H1 (cell line): ENCODE measurements at regions not wholly inside any gene's neighbourhood (a gene's known extent, or its start where the extent isn't known, plus 50 kb on each side); places are given as distances from the start of the nearest gene placed in this dataset.
A peak's percentile ranks its signal among the peaks of the same experiment; 100 is the strongest.

Experiments
- CTCF ChIA-PET: fragments of 300-600 bp; sonication (Branson Sonifier 250); formaldehyde crosslinking; loops from one replicate; lab custom pipeline; 2021; ENCODE audit not compliant: partially characterized antibody; lab: Charles Lee
- POLR2A ChIA-PET: fragments of 300-600 bp; sonication (Branson Sonifier 250); formaldehyde crosslinking; loops from one replicate; lab custom pipeline; 2021; ENCODE audit warnings: inconsistent platforms; ENCODE audit not compliant: partially characterized antibody; lab: Charles Lee
- DNase-seq, 2 experiments: peaks; one replicate each; pipeline versions ENCODE4 v3.0.0 to v3.0.0-alpha.2; 2010 to 2022; ENCODE audit warnings: low spot score in 2 of 2, low read depth in 1 of 2, mixed read lengths in 1 of 2
- FAIRE-seq: peaks from 2 replicates; lab custom pipeline; 2011; peaks lifted over from hg19 to GRCh38; lab: Jason Lieb, UNC
- H2AFZ ChIP-seq: 2 replicates; pipeline ENCODE4 v1.8.1; 2012; ENCODE audit warnings: low read length, inconsistent platforms
- H2AK5ac ChIP-seq: 2 replicates; pipeline ENCODE4 v1.6.1; 2013; ENCODE audit warnings: low read depth, low read length
- H2BK120ac ChIP-seq: replicated peaks from 2 replicates; pipeline ENCODE3; 2013; ENCODE audit warnings: low read depth, low read length, inconsistent platforms
- H2BK12ac ChIP-seq: 2 replicates; pipeline ENCODE4 v1.6.1; 2013; ENCODE audit warnings: low read depth, low read length
- H2BK15ac ChIP-seq: 2 replicates; pipeline ENCODE4 v1.6.1; 2013; ENCODE audit warnings: low read length
- H2BK20ac ChIP-seq: 2 replicates; pipeline ENCODE4 v1.6.1; 2013; ENCODE audit warnings: low read length
- H2BK5ac ChIP-seq: 2 replicates; pipeline ENCODE4 v1.6.1; 2013; ENCODE audit warnings: low read depth, low read length
- H3K14ac ChIP-seq: 2 replicates; pipeline ENCODE4 v1.6.1; 2013; ENCODE audit warnings: inconsistent platforms; ENCODE audit not compliant: insufficient read length
- H3K18ac ChIP-seq: 2 replicates; pipeline ENCODE4 v1.6.1; 2013; ENCODE audit warnings: low read length; ENCODE audit errors: extremely low read depth
- H3K23ac ChIP-seq: 2 replicates; pipeline ENCODE4 v1.6.1; 2013; ENCODE audit warnings: inconsistent platforms; ENCODE audit not compliant: insufficient read length
- H3K23me2 ChIP-seq: 2 replicates; pipeline ENCODE4 v1.6.1; 2013; ENCODE audit warnings: low read depth, low read length
- H3K27ac ChIP-seq: 2 replicates; pipeline ENCODE4 v1.6.1; 2011; ENCODE audit warnings: low read depth, low read length, inconsistent platforms
- H3K27me3 ChIP-seq, 4 experiments: replicated peaks in 1 of 4; 1 replicate in 1 of 4; 2 replicates in 3 of 4; pipeline versions ENCODE4 v1.6.1 to v1.8.1; 2011 to 2013; ENCODE audit warnings: low read length in 3 of 4, mild to moderate bottlenecking in 3 of 4, inconsistent platforms in 2 of 4, mixed read lengths in 2 of 4, moderate library complexity in 1 of 4; ENCODE audit not compliant: control insufficient read depth in 3 of 4, insufficient read depth in 3 of 4; ENCODE audit errors: extremely low read depth in 1 of 4
- H3K36me3 ChIP-seq, 4 experiments: 2 replicates each; pipeline versions ENCODE4 v1.6.1 to v1.8.1; 2011 to 2013; ENCODE audit warnings: mild to moderate bottlenecking in 4 of 4, low read length in 3 of 4, moderate library complexity in 2 of 4, control low read depth in 1 of 4, inconsistent platforms in 1 of 4; ENCODE audit not compliant: insufficient read depth in 4 of 4, control insufficient read depth in 2 of 4
- H3K4ac ChIP-seq: replicated peaks from 2 replicates; pipeline ENCODE3; 2013; ENCODE audit warnings: low read length, low read depth, mixed read lengths, inconsistent platforms; ENCODE audit not compliant: insufficient read length
- H3K4me1 ChIP-seq, 4 experiments: replicated peaks in 1 of 4; 1 replicate in 1 of 4; 2 replicates in 3 of 4; pipeline versions ENCODE4 v1.6.1 to v1.8.1; 2011 to 2013; ENCODE audit warnings: low read length in 3 of 4, inconsistent platforms in 2 of 4, mixed read lengths in 1 of 4; ENCODE audit not compliant: insufficient read depth in 4 of 4, control insufficient read depth in 3 of 4
- H3K4me2 ChIP-seq, 2 experiments: 2 replicates each; pipeline versions ENCODE4 v1.6.1 to v1.8.1; 2011 to 2013; ENCODE audit warnings: low read depth in 2 of 2, low read length in 2 of 2, control low read depth in 1 of 2, inconsistent platforms in 1 of 2, mild to moderate bottlenecking in 1 of 2; ENCODE audit not compliant: insufficient read depth in 1 of 2
- H3K4me3 ChIP-seq, 4 experiments: fragments of 200-600, 300-600 bp in 1 of 4; sonication (generic), shearing (Covaris generic), sonication (Bioruptor Twin) in 1 of 4; 2 replicates each; pipeline versions ENCODE4 v1.5.1 to v1.8.1; 2011 to 2016; ENCODE audit warnings: low read length in 4 of 4, low read depth in 3 of 4, control low read depth in 2 of 4, inconsistent platforms in 2 of 4, mild to moderate bottlenecking in 2 of 4, mixed read lengths in 1 of 4, moderate library complexity in 1 of 4; ENCODE audit not compliant: insufficient read depth in 2 of 4; ENCODE audit errors: extremely low read depth in 1 of 4
- H3K56ac ChIP-seq: replicated peaks from 2 replicates; pipeline ENCODE3; 2013; ENCODE audit warnings: low read depth, mild to moderate bottlenecking, mixed read lengths, low read length, inconsistent platforms; ENCODE audit not compliant: insufficient read length
- H3K79me1 ChIP-seq: 2 replicates; pipeline ENCODE4 v1.6.1; 2013; ENCODE audit warnings: low read depth, low read length, control low read depth
- H3K79me2 ChIP-seq, 2 experiments: 2 replicates each; pipeline versions ENCODE4 v1.6.1 to v1.8.1; 2012 to 2013; ENCODE audit warnings: low read length in 2 of 2, mild to moderate bottlenecking in 2 of 2, inconsistent platforms in 1 of 2; ENCODE audit not compliant: insufficient read depth in 2 of 2, control insufficient read depth in 1 of 2
- H3K9ac ChIP-seq, 4 experiments: replicated peaks in 1 of 4; 1 replicate in 1 of 4; 2 replicates in 3 of 4; pipeline versions ENCODE4 v1.6.1 to v1.8.1; 2011 to 2013; ENCODE audit warnings: low read depth in 3 of 4, low read length in 3 of 4, control low read depth in 2 of 4, mild to moderate bottlenecking in 2 of 4, moderate library complexity in 2 of 4, inconsistent platforms in 1 of 4; ENCODE audit errors: extremely low read depth in 1 of 4
- H3K9me3 ChIP-seq, 2 experiments: 2 replicates each; pipeline versions ENCODE4 v1.6.1 to v1.8.1; 2012 to 2013; ENCODE audit warnings: mild to moderate bottlenecking in 2 of 2, moderate library complexity in 2 of 2, control low read depth in 1 of 2, inconsistent platforms in 1 of 2, low read depth in 1 of 2, low read length in 1 of 2, mixed read lengths in 1 of 2; ENCODE audit not compliant: insufficient read depth in 2 of 2
- H4K20me1 ChIP-seq, 2 experiments: replicated peaks in 1 of 2; 2 replicates each; pipeline versions ENCODE3 to v1.8.1; 2011 to 2013; ENCODE audit warnings: inconsistent platforms in 2 of 2, low read length in 2 of 2, mild to moderate bottlenecking in 1 of 2; ENCODE audit not compliant: insufficient read depth in 2 of 2, control insufficient read depth in 1 of 2
- H4K5ac ChIP-seq: 2 replicates; pipeline ENCODE4 v1.6.1; 2013; ENCODE audit warnings: low read length, low read depth, mixed read lengths, inconsistent platforms; ENCODE audit not compliant: insufficient read length
- H4K8ac ChIP-seq: 2 replicates; pipeline ENCODE4 v1.8.0; 2013; ENCODE audit warnings: mild to moderate bottlenecking, moderate library complexity, low read length, inconsistent platforms; ENCODE audit not compliant: insufficient read depth; ENCODE audit errors: extremely low read depth
- H4K91ac ChIP-seq: replicated peaks from 2 replicates; pipeline ENCODE3; 2013; ENCODE audit warnings: low read length, mixed read lengths, inconsistent platforms; ENCODE audit not compliant: insufficient read length
- TEAD4 ChIP-seq: IDR thresholded peaks from 2 replicates; pipeline ENCODE4 v1.6.1; 2012; ENCODE audit warnings: low read depth, low read length, inconsistent platforms, mixed read lengths
- USF2 ChIP-seq: IDR thresholded peaks from 2 replicates; pipeline ENCODE4 v1.6.1; 2011; ENCODE audit warnings: low read length, improper control_type of control experiment
- WGBS, 2 experiments: shearing (Covaris generic) in 1 of 2; methylation state at CpG; one replicate each; pipeline versions ENCODE4 v1.1.6 to v1.1.7; 2013 to 2015; ENCODE audit warnings: low lambda C conversion rate in 2 of 2, mixed read lengths in 2 of 2, inconsistent platforms in 1 of 2, low coverage in 1 of 2, missing lambda C conversion rate in 1 of 2; ENCODE audit not compliant: insufficient replicate concordance in 2 of 2, insufficient coverage in 1 of 2, insufficient read length in 1 of 2; ENCODE audit errors: extremely low coverage in 1 of 2, missing lambda C conversion rate in 1 of 2; 5-methylcytosine and 5-hydroxymethylcytosine counted together

- Histone ChIP-seq H2BK20ac (no peak overlapping the region), H3K79me2 (no peaks in the 10 kb centered on the region), H2AFZ (no peak overlapping the region), H3K4ac (no peak overlapping the region), H2BK5ac (no peak overlapping the region), H4K91ac (no peak overlapping the region), H3K4me1 (no peaks in the 10 kb centered on the region; a peak in 1 of 7 replicates), H3K56ac (no peak overlapping the region), H3K9ac (no peak overlapping the region), H3K14ac (no peak overlapping the region), H2BK12ac (no peak overlapping the region), H3K23ac (no peak overlapping the region), H2BK15ac (no peak overlapping the region), H2AK5ac (no peak overlapping the region), H4K5ac (no peak overlapping the region), H3K9me3 (peaks cover 0 to 5% of the 10 kb centered on the region in 2 experiments; a peak in 1 of 4 replicates), H3K79me1 (no peaks in the 10 kb centered on the region), H3K23me2 (no peaks in the 10 kb centered on the region), H3K4me3 (no peak overlapping the region), H3K36me3 (no peaks in the 10 kb centered on the region), H3K4me2 (no peak overlapping the region), H3K27ac (no peak overlapping the region), H3K18ac (no peak overlapping the region), H3K27me3 (no peaks in the 10 kb centered on the region; a peak in 1 of 7 replicates), H4K8ac (no peak overlapping the region), H4K20me1 (no peaks in the 10 kb centered on the region), H2BK120ac (no peak overlapping the region)
- ChIA-PET CTCF (interaction anchor here (0.7 to 0.9 kb wide), 2 partner anchors 18 to 20 kb away, joined by 3 read pairs; no protein-coding TSS in a partner anchor), POLR2A (no interaction called here)
- TF ChIP-seq TEAD4 (peak; percentile 8; the same call in 1 of the 2 replicates), USF2 (no peak)
- DNase-seq (no peak), FAIRE-seq (no peak)
- 78% methylated on average over 2 of the region's 2 CpGs; no CpG with 5 or more reads in 1 of the 2 experiments for WGBS, 2 experiments
Observed at GRCh38 chr17:33730131-33730530, 437.0 kb upstream of the ASIC2 start.
